NK-92 (cell line): ENCODE measurements at regions not wholly inside any gene's neighbourhood (a gene's known extent, or its start where the extent isn't known, plus 50 kb on each side); places are given as distances from the start of the nearest gene placed in this dataset.

Source experiments
- DNase-seq: peaks from one replicate; lab custom pipeline; 2025; ENCODE audit not compliant: unreplicated experiment; lab: John Stamatoyannopoulos, UW

DNA sequence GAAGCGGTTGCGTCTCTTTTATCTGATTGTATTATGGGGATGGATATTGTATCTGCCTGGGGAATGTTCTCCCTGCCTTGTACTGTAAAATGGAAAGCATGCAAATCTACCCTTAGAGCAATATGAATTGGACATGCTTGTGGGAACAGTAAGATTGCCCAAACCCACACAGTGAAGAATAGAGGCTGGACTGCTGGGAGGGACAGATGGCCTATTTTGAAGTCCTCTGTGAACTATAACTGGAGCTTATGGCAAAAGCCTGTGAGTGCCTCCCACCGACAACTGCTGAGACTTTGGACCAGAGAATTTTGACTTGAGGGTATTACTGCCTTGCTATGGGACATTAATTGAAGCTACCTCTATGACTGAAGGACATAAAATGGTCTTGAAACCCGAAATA lies 168.9 kb downstream of the ERCC6L2 start:
- no peak for DNase-seq

DNA sequence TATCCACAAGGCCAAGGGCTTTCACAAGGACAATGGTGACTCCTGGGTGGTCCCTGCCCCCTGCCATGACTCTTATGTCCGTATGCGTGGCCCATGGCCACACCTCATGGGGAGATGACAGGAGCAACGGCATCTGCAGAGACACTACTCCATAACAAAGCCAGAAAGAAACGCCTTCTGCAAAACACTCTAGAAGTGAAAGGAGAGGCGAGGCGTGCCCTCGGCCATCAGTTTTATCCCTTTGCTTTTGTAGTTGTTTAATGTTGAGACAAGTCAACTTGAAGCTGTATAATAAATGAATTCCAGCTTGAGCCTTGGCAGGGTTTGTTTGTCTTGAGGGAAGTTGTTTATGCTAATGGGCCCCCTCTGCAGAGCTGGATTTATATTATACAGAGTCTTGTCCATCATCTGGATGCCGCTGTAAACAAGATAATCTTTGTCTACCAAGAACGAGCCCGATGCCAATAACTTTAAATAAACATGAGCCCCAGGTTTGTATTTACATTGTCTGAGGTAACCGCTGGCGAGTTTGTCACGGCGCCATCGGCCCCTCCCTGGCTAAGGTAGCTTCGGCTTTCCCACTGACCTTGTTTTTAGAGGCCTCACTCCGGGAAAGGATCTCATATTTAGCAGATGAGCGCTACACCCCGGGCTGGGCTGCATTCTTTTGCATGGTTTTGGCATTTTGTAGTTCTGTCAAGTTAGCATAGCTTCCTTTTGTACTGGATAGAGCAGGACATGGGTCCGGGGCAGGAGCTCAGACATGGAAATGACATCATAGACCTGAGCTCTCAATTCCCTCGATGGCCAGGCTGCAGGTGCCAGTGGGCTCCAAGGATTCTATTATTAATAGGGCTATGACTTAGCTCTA lies 165.3 kb downstream of the ERCC6L2 start:
- no peak for DNase-seq

DNA sequence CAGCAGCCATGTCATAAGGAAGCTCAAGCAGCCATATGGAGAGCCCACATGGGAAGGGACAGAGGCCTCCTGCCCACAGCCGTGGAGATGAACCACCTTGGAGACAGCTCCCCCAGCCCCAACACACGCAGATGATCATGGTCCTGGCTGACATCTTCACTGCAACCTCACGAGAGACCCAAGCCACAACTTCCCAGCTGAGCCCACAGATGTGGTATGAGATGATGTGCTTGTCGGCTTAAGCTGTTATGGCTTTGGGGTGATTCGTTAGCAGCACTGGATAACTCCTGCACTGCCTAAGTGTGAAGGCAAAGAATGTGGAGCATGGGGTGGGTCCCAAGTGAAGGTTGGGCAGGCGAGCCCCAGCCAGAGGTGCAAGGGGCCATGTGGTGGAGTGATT lies 163.4 kb downstream of the ERCC6L2 start:
- DNase-seq = no peak

DNA sequence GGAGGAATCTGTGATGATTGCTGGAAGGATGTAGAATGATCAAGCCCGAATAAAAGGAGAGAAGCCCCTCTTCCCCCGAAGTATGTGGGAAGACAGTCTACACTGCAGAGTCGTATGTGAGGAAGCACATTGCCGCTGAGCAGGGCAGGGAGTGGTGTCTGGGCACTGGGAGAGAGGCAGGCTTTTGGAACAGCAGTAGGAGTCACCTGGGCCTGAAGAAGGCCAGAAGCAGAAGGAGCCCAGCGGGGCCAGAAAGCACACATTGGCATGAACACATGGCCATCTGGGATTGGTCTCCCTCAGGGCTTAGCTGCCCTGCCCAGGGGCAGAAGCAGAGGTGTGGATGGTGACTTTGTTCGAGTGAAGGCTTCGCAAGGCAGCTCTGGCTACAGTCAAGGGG lies 162.8 kb downstream of the ERCC6L2 start:
- no peak for DNase-seq

DNA sequence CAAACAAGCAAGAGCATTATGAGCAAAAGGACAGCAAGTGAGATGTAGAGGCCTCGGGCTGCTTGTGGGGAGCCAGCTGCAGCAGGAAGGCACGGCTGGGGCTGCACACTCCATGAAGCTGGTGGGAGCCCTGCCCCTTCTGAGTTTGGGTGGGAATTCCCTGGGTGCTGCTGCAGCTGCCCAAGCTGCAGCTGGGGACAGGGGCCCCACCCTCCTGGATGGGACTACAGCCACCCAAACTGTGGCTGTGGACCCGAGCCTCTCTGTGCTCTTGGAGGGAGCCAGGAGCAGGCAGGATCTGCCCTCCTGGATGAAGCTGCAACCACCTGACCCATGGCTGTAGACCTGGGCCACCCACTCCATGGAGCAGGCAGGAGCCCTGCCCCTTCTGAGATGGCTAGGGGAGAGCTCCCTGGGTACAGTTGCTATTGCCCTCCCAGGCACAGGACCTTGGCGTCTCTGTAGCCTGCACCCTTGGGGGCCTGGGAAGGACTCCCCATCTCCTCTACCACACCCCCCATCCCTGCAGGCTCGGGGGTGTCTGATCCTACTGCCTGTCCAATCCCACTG lies 159.1 kb downstream of the ERCC6L2 start:
- DNase-seq = no peak

DNA sequence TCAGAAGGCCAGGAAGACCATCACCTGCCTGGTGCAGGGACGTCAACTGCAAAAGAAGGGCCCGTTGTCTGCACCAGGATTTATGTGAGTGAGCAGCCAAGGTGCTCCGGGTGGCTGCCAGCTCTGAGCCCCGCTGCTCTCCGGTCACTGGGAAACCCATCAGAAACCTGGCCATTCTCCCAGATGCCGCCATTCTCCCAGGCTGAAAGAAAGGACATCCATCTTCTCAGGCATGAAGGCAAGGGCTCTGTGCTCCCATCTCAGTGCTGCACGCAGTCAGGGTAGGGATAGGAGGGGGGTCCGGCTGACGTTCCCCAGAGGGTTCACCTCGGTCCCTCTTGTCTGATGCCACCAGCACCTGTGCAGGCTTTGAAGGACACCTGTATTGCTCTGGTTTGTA lies 158.4 kb downstream of the ERCC6L2 start:
- DNase-seq = no peak

DNA sequence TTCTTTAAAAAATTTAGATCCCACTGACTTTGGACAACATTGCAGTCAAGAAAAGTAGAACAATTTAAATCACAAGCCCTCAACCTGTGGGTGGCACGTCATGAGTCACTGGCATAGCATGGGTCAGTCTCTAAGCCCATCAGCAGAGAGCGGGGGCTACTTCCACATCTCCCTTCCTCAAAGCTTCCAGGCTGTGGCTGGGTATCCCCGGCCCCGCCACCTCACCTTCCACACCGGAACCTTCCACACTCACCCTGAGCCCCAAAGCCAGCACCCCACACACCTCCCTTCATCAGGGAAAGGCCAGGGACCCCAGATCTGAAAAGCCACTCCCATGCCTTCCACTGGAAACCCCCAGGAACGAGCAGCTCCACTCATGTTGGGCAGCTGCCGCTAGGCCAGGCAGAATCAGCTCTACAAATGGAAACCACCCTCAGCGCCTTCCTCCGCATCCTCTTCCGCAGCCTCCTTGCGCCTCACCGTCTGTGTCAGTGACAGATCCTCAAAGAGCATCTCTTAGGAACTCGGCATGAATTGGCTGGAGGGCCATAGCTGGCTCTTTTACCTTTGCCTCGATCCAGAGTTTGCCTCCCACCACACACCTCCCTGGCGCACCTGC lies 156.5 kb downstream of the ERCC6L2 start:
- DNase-seq = no peak

DNA sequence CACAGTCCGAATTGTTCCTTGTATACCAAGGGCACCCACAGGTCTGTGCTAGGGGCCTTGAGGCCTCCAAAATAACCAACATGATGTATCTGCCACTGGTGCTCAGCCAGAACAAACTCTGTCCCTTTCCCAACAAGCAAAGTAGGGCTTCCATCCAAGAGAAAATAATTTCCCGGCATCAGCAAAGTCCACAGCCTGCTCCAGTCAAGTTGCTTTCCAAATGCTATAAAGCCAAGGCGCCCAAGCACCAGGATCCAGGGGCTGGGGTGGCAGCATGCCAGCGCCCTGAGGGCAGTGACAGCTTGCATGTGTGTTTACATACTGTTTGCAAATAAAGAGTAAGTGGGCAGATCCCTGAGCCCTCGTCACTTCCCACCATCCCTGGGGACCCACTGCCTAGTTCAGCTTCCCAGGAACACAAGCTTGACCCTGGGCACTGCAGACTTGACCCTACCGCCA lies 155.9 kb downstream of the ERCC6L2 start:
- DNase-seq = no peak

DNA sequence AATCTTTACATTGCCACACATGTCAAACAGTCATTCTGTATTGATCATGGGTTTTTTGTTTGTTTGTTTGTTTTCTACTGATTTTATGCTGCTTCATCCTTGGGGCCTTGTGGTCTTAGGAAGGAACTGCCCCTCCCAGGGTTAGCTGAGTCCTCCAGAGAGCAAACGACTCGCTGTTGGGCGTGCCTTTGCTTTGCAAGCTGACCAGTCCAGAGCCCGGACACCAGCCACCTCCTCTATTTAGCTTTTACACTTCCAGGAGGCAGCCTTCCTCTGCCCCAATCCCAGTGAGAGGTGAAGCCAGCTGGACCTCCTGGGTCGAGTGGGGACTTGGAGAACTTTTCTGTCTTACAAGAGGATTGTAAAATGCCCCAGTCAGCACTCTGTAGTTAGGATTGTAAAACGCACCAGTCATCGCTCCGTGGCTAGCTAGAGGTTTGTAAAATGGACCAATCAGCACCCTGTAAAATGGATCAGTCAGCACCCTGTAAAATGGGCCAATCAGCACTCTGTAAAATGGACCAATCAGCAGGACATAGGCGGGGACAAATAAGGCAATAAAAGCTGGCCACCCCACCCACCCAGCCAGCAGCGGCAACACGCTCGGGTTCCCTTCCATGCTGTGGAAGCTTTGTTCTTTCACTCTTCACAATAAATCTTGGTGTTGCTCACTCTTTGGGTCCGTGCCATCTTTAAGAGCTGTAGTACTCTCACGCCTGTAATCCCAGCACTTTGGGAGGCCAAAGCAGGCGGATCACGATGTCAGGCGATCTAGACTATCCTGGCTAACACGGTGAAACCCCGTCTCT lies 154.4 kb downstream of the ERCC6L2 start:
- no peak for DNase-seq

DNA sequence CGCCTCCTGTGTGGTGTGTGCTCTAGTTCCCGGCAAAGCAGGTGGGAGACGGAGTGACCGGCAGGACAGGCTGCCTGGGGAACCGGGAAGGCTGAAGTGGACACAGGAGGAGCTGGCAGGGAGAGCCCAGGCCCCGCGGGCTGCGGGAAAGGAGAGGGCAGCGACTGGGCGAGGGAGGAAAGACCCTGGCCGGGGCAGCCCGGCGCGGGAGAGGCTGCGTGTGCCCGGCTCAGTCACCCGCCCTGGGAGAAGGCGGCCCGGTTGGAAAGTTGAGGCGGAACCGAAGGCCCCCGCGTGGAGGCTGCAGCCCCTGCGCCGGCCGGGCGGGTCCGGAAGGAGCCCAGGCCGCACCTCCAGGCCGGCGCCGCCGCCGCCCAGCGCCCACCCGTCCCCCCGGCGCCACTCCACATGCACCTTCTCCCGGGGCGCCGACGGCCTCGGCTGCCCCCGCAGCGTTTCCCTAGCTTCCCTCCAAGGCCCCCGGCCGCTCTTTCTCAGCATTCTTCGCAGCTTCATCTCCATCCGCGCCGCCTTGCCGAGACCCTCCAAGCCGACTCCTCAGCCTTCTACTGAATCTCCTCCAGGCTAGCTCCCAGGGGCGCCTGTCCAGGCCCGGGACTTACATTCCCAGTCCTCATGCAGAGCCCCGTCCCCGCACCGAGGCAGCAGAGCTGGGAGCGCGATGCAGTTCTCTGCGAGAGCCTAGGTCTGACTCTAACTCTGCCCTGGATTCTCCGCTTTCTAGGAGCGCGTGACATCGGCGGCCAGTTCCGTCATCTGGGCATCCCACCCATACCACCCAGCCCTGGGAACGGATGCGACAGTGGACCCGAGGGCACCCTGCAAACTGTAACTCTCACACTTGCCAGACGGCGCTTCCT lies 152.0 kb downstream of the ERCC6L2 start:
- DNase-seq = no peak

DNA sequence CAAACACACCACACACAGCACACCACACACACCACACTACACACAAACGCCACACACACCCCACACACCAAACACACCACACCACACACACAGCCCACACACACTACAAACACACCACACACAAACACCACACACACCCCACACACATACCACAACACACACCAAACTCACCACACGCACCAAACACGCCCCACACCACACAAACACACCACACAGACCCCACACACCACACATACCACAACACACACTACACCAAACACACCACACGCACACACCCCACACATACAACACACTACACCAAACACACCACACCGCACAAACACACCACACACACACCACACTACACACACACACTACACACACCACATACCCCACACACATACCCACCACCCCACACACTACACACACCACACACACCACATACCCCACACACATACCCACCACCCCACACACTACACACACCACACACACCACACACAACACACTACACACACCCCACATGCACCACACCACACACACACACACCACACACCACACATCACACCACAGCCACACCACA lies 151.2 kb downstream of the ERCC6L2 start:
- DNase-seq = no peak

DNA sequence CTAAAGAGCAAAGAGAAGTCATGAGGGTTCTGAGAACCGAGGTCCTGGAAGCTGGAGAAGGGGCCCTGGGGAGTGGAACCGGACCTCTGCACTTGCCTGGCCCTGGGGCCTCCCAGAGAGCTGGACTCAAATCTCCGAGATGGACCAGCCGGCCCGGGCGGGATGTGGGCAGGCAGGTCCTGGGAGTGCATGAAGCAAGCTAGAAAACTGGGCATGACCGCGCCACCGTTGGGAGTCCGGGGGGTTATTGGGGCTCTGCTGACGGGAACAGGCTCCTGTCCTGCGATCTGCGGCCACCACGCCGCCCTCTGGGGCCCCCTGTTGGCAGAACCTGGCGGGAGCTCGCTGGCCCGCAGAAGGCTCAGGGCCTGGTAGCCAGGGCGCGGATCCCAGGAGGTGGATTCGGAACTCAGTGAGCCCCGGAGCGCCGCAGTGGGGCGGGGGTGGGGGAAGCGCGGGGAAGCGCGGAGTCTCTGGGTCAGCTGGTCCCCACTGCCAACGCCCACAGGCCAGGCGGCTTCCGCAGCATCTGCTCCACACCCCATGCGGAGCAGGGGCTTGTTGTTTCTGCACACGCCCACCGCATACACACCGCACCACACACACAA lies 150.6 kb downstream of the ERCC6L2 start:
- no peak for DNase-seq

DNA sequence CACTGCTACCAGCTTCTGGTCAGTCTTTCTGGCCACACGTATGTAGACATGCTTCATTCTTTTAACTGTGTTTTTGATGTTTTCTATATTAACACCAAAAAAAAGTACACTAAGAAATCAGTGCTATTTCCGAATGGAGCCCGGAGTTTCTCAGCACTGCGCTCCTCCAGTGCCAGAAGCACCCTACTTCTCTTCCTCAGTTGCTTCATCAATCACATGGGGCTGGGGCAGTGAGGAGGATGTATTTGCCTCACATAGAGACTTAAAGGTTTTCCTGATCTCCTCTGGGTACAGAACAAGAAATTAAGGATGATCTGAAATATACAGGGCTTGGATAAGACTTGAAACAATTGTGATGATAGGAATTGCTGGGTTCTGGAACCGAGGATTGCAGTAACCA lies 148.0 kb downstream of the ERCC6L2 start:
- no peak for DNase-seq

DNA sequence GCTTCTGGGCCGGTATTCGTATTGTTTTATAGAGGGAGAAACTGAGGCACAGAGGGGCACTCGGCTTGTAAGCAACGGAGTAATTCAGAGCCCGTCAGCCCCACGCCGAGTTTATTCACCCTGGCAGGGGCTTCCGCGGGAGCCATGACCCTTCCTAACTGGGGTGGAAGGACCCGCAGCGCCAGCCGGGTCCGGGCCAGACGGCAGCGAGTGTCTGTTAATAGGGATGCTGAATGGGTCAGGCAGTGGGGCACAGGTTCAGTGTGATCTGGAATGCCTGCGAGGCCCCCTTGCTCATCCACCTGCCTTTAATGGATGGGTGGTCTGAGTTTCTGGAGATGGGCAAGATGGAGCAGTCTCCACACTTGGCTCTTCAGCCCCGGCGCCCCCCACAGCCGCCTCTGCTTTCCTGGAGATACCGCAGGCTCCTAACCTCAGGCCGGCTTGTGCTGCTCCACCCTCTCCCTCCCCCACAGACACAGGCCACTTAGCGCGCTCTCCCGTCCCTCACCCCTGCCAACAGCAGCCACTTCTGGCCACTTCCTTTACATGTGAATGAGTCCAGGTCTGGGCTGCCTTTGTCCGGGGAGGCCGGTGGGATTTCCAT lies 147.1 kb downstream of the ERCC6L2 start:
- no peak for DNase-seq

DNA sequence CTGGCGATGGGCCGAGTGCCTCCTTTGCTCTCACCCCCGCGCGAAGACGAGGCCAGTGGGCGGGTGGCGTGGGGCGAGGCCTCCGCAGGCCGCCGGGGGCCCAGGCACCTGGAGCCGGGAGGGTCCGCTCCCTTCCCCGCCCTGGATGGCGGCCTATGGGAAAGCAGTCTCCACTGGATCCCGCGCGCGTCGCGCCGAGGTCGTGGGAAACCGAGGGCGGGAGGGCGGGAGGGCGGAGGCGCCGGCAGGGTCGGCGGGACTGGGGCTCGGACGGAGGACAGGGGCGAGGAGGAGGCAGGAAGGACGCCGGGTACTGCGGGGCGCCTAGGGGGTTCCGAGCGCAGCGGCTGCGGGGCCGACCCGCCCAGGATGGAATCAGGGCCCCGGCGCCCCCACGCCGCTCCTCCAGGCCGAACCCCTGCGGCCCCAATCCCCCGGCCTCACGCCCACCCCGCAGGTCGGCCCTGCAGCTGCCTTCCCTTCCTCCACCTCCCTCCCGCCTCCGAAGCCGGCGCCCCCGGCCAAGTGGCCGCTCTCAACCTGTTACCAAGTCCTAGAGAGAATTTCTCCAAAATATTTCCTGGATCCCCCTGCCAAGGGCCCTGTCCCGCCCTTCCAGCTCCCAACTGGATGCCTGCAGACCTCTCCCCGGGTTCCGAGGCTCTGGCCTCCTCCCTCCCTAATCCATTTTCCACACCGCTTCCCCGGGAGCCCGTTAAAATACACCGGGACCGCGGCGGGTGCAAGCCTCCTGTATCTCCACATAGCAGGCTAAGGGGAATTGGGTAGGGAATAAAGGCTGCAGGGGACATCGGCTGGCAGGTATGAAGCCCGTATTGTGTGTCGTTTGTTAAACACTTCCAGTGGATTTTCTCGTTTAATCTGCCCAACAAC lies 146.3 kb downstream of the ERCC6L2 start:
- no peak for DNase-seq

DNA sequence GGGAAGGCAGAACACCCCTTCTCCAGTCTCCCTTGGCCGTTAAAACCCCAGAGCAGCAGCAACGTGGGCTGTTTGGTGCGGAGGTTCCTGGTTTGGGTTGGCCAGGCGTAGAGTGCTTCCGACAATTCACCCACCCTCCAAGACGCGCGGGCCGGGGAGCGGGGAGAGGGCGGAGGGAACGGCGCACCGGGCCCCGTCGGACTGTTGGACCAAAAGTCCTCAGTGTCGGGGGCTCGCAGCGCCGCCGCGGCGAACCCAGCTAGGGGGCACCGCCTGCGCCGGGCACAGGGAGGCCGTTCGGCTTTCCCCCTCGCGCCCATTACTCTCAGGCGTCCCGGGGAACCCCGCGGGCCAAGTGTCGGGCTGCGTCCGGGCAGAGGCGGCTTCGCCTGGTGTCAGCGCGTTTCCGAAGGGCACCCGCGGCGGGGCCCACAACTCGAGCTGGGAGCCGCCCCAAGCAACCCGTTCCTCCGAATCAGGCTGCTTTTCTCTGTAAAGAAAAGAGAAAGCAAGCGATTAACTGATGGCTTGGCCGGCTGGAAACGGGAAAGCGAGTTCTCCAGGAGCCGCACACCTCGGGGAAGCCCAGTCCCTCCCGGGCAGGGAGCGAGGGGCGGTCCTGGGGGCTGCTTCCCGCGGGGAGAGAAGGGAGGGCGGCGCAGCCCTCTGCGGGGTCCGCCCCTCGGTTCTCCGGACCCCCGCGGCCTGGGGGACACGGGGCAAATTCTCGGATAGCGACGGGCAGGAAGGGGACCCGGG lies 145.5 kb downstream of the ERCC6L2 start:
- DNase-seq = no peak

DNA sequence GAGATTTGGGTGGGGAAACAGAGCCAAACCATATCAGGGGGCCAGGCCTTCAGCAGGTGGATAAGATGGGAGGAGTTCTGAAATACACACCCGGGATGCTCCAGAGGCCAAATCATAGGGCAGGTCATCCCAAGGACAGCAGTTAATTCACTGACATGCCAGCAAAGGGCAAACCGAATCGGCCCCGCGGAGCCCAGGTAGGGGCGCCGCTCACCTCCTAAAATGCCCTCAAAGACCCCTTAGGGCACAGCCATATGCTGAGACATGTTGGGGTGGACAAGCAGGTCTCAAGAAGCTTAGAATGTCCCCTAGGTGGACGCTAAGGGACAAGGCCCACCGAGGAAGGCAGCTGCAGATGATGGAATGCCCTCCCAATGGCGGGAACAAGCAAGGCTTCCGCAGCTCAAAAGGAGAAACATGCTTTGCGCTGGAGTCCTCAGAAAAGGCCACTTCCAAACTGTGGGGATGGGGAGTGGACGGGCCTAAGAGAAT lies 144.9 kb downstream of the ERCC6L2 start:
- DNase-seq = no peak
